ENCODE measurements at regions not wholly inside any gene's neighbourhood (a gene's known extent, or its start where the extent isn't known, plus 50 kb on each side); places are given as distances from the start of the nearest gene placed in this dataset.

DNA sequence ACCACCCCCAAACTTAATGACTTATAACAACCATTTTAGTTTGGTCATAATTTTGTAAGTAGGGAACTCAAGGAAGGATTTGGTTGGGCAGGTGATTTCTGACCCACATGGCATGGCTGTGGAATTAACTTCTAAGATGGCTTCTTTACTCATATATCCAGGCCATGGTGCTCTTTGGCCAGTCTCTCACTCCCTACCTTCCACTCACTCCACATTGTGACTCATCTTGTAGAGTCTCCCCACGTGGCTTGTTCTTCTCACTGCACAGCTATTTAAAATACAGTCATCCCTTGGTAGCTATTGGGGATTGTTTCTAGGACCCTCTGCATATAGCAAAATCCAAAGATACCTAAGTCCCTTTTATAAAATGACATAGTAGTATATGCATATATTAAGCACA, 76.6 kb upstream of the MAST4 start:
- TF ChIP-seq ZNF274 (IDR thresholded peaks at IDR 0.05; ENCODE audit: low read depth, low read length): no peak
- TF ChIP-seq SUZ12 (IDR thresholded peaks at IDR 0.05; ENCODE audit: extremely low read depth, insufficient read depth, insufficient read length): no peak
